SH-SY5Y (cell line): ENCODE measurements at regions not wholly inside any gene's neighbourhood (a gene's known extent, or its start where the extent isn't known, plus 50 kb on each side); places are given as distances from the start of the nearest gene placed in this dataset.

Experiments used
- GATA2 ChIP-seq: IDR thresholded peaks from 2 replicates; pipeline ENCODE4 v1.6.1; 2011; ENCODE audit warnings: mild to moderate bottlenecking, low read depth, low read length
- GATA3 ChIP-seq: IDR thresholded peaks from 2 replicates; pipeline ENCODE4 v1.6.1; 2011; ENCODE audit warnings: low read depth, mild to moderate bottlenecking, low read length, moderate library complexity

DNA sequence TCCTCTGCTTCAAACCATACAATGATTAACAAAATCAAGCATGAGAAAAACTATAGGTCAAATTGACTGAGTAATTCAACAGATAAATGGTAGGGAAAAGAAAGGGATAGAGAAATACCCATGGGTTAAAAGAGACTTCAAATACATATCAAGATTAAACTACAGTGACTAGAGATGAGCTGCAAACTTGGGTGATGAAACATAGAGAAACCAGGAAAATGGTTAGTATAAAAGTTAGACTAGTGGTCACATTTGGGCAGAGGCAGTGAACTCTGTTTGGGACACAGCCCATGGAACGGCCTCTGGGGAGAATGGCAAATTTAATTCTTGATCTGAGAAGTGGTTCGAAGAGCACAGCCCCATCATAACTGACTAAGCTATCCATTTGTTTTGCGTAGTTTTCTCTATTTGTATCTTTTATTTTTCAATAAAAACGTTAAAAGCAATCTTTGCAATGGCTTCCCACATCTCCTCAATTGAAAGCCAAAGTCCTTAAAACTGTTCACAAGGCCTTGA is 99.4 kb downstream of the APIP start:
- TF ChIP-seq GATA3, result no peak
- no peak for TF ChIP-seq GATA2
